ENCODE measurements at regions not wholly inside any gene's neighbourhood (a gene's known extent, or its start where the extent isn't known, plus 50 kb on each side); places are given as distances from the start of the nearest gene placed in this dataset.

- H3K36me3 Mint-ChIP-seq (ENCODE audit: unreplicated experiment) = no peaks in the 10 kb centered on the region
- peaks cover 38% of the 10 kb centered on the region for H3K9me3 Mint-ChIP-seq (ENCODE audit: unreplicated experiment)
- H3K27me3 Mint-ChIP-seq (ENCODE audit: unreplicated experiment) = no peaks in the 10 kb centered on the region
- DNase-seq (ENCODE audit: extremely low spot score, unreplicated experiment) = no peak
- no peaks in the 10 kb centered on the region for H3K4me1 Mint-ChIP-seq (ENCODE audit: unreplicated experiment)
- H3K4me3 Mint-ChIP-seq (ENCODE audit: unreplicated experiment) = no peak overlapping the region
- H3K27ac Mint-ChIP-seq (ENCODE audit: unreplicated experiment) = no peak overlapping the region
- TF ChIP-seq, protein P1, sequence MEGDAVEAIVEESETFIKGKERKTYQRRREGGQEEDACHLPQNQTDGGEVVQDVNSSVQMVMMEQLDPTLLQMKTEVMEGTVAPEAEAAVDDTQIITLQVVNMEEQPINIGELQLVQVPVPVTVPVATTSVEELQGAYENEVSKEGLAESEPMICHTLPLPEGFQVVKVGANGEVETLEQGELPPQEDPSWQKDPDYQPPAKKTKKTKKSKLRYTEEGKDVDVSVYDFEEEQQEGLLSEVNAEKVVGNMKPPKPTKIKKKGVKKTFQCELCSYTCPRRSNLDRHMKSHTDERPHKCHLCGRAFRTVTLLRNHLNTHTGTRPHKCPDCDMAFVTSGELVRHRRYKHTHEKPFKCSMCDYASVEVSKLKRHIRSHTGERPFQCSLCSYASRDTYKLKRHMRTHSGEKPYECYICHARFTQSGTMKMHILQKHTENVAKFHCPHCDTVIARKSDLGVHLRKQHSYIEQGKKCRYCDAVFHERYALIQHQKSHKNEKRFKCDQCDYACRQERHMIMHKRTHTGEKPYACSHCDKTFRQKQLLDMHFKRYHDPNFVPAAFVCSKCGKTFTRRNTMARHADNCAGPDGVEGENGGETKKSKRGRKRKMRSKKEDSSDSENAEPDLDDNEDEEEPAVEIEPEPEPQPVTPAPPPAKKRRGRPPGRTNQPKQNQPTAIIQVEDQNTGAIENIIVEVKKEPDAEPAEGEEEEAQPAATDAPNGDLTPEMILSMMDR (IDR thresholded peaks at IDR 0.05) = no peak
Observed at GRCh38 chr15:23912191-23912590, 225.1 kb upstream of the NDN start.

DNA sequence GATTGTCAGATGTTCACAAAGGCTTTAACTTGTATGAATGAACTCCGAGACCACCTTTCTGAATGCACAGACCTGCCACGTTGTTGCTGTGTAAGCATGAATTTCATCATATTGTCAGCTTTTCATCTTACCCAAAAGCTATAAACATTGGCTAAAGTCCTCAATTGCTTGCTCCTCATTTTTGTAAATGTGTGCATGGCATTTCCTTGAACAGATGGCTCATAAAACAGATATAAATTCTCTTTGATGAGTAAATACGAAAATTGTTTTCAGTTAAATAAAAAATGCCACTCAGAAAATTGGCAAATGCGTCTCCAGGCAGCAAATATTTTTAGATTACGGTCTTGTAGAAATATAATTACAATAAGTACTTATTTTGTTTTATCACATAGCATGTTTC is 226.0 kb upstream of the NDN start:
- Mint-ChIP-seq H3K27me3 (ENCODE audit: unreplicated experiment) (no peaks in the 10 kb centered on the region), H3K36me3 (ENCODE audit: unreplicated experiment) (no peaks in the 10 kb centered on the region), H3K9me3 (ENCODE audit: unreplicated experiment) (peaks cover 37% of the 10 kb centered on the region), H3K4me1 (ENCODE audit: unreplicated experiment) (no peaks in the 10 kb centered on the region), H3K27ac (ENCODE audit: unreplicated experiment) (no peak overlapping the region), H3K4me3 (ENCODE audit: unreplicated experiment) (no peak overlapping the region)
- TF ChIP-seq, protein P1 (IDR thresholded peaks at IDR 0.05) = no peak
- no peak for DNase-seq (ENCODE audit: extremely low spot score, unreplicated experiment)

DNA sequence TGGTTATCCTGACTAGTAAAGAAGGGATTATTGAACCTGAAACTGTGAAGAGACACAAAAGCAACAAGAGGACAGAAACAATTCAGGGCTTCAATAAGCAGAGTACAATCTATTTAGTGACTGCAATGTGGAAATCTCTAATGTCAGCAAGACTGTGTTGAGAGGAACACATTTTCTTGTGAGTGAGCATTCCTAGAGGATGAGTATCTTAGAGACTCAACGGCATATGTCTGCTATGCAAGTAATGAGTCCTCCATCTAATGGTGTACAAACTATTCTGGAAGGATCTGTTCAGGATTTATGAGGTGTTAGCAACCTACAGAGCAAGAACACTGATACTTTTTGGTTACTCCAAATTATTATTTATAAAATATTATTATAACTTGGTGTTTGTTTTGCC is 226.5 kb upstream of the NDN start:
- Mint-ChIP-seq H3K36me3 (ENCODE audit: unreplicated experiment) (no peaks in the 10 kb centered on the region), H3K4me1 (ENCODE audit: unreplicated experiment) (no peaks in the 10 kb centered on the region), H3K4me3 (ENCODE audit: unreplicated experiment) (no peak overlapping the region), H3K27me3 (ENCODE audit: unreplicated experiment) (no peaks in the 10 kb centered on the region), H3K9me3 (ENCODE audit: unreplicated experiment) (peaks cover 32% of the 10 kb centered on the region), H3K27ac (ENCODE audit: unreplicated experiment) (no peak overlapping the region)
- TF ChIP-seq, protein P1 (IDR thresholded peaks at IDR 0.05) = no peak
- DNase-seq (ENCODE audit: extremely low spot score, unreplicated experiment) = no peak

- no peaks in the 10 kb centered on the region for H3K36me3 Mint-ChIP-seq (ENCODE audit: unreplicated experiment)
- peaks cover 43% of the 10 kb centered on the region for H3K9me3 Mint-ChIP-seq (ENCODE audit: unreplicated experiment)
- H3K27me3 Mint-ChIP-seq (ENCODE audit: unreplicated experiment) = no peaks in the 10 kb centered on the region
- H3K4me1 Mint-ChIP-seq (ENCODE audit: unreplicated experiment) = no peaks in the 10 kb centered on the region
- TF ChIP-seq, protein P1 (IDR thresholded peaks at IDR 0.05) = no peak
- H3K4me3 Mint-ChIP-seq (ENCODE audit: unreplicated experiment) = no peak overlapping the region
- no peak for DNase-seq (ENCODE audit: extremely low spot score, unreplicated experiment)
- H3K27ac Mint-ChIP-seq (ENCODE audit: unreplicated experiment) = no peak overlapping the region
Observed at GRCh38 chr15:23924686-23925085, 237.6 kb upstream of the NDN start.

- no peaks in the 10 kb centered on the region for H3K27me3 Mint-ChIP-seq (ENCODE audit: unreplicated experiment)
- H3K27ac Mint-ChIP-seq (ENCODE audit: unreplicated experiment) = no peak overlapping the region
- H3K9me3 Mint-ChIP-seq (ENCODE audit: unreplicated experiment) = peaks cover 50% of the 10 kb centered on the region
- no peaks in the 10 kb centered on the region for H3K36me3 Mint-ChIP-seq (ENCODE audit: unreplicated experiment)
- DNase-seq (ENCODE audit: extremely low spot score, unreplicated experiment) = no peak
- TF ChIP-seq, protein P1 (IDR thresholded peaks at IDR 0.05) = no peak
- H3K4me3 Mint-ChIP-seq (ENCODE audit: unreplicated experiment) = no peak overlapping the region
- no peaks in the 10 kb centered on the region for H3K4me1 Mint-ChIP-seq (ENCODE audit: unreplicated experiment)
Observed at GRCh38 chr15:23954931-23955330, 267.8 kb upstream of the NDN start.
